Calu3 (cell line): ENCODE measurements at regions not wholly inside any gene's neighbourhood (a gene's known extent, or its start where the extent isn't known, plus 50 kb on each side); places are given as distances from the start of the nearest gene placed in this dataset.

ENCODE experiments used
- BruUV-seq: library from RNA; stranded (reverse); fragments of 400-500 nt; replicated peaks from 2 replicates; lab custom pipeline; 2021; lab: Mats Ljungman, UMichigan
- CTCF ChIA-PET: fragments of 300-600 bp; sonication (Branson Sonifier 250); formaldehyde crosslinking; loops from one replicate; lab custom pipeline; 2022; ENCODE audit warnings: antibody characterized with exemption; lab: Charles Lee
- DNase-seq: peaks from one replicate; pipeline ENCODE4 v3.0.0; 2022
- H3K27ac Mint-ChIP-seq: one replicate; pipeline ENCODE4 v1.8.0; 2022; ENCODE audit warnings: mixed read lengths; ENCODE audit not compliant: unreplicated experiment
- H3K27me3 Mint-ChIP-seq: one replicate; pipeline ENCODE4 v1.8.0; 2022; ENCODE audit warnings: mixed read lengths; ENCODE audit not compliant: unreplicated experiment
- H3K36me3 Mint-ChIP-seq: one replicate; pipeline ENCODE4 v1.8.0; 2022; ENCODE audit warnings: mild to moderate bottlenecking, moderate library complexity, mixed read lengths; ENCODE audit not compliant: insufficient read depth, unreplicated experiment
- H3K4me1 Mint-ChIP-seq: one replicate; pipeline ENCODE4 v1.8.0; 2022; ENCODE audit warnings: mild to moderate bottlenecking, low read depth, mixed read lengths; ENCODE audit not compliant: unreplicated experiment
- H3K4me3 Mint-ChIP-seq: one replicate; pipeline ENCODE4 v1.8.0; 2022; ENCODE audit warnings: mild to moderate bottlenecking, low read depth, moderate library complexity, mixed read lengths; ENCODE audit not compliant: unreplicated experiment
- H3K9me3 Mint-ChIP-seq: one replicate; pipeline ENCODE4 v1.8.0; 2022; ENCODE audit warnings: low read depth, mixed read lengths; ENCODE audit not compliant: unreplicated experiment
- CTCF ChIP-seq: fragments of 200-600 bp; IDR thresholded peaks from one replicate; pipeline ENCODE4 v1.8.0; 2022; ENCODE audit warnings: antibody characterized with exemption; ENCODE audit not compliant: unreplicated experiment
- intact Hi-C: fragments of 100-400 bp; cut with micrococcal nuclease; formaldehyde crosslinking; loops from one replicate; pipeline ENCODE4 v1.10.0; 2022; ENCODE audit not compliant: unreplicated experiment

GRCh38 chr14:76710056-76711010 lies 50.9 kb upstream of the VASH1 start:
- Mint-ChIP-seq H3K27me3 (peaks cover 57% of the 10 kb centered on the region), H3K4me3 (no peak overlapping the region), H3K4me1 (no peaks in the 10 kb centered on the region), H3K36me3 (no peaks in the 10 kb centered on the region), H3K9me3 (no peaks in the 10 kb centered on the region), H3K27ac (no peak overlapping the region)
- DNase-seq: peak; percentile 26
- CTCF ChIA-PET: interaction anchor here (0.5 to 2.8 kb wide), 7 partner anchors 11 to 1290 kb away, joined by 3 to 30 read pairs (median 4); no protein-coding TSS in a partner anchor
- intact Hi-C loops: loop anchor here (1.0 to 10.0 kb wide), 3 partner anchors 74 to 154 kb away; no protein-coding TSS in a partner anchor
- no TSS peak for BruUV-seq
- peak; percentile 59 for TF ChIP-seq CTCF
